Activated CD4-positive, alpha-beta T cell treated with anti-CD3 and anti-CD28 coated beads, Interleukin-2, amount 10 ng/mL, durations not matched to agents 24 days and 14 days (primary cell): ENCODE measurements at regions not wholly inside any gene's neighbourhood (a gene's known extent, or its start where the extent isn't known, plus 50 kb on each side); places are given as distances from the start of the nearest gene placed in this dataset.
"Not testable (repeated sequence)": the region's sequence is repeated elsewhere in the genome, so short reads cannot be mapped to it uniquely, and the experiment has no call there.

ENCODE experiments used
- DNase-seq: peaks from one replicate; pipeline ENCODE4 v3.0.0; 2022
- H3K27ac Mint-ChIP-seq: one replicate; pipeline ENCODE4 v1.8.0; 2022; ENCODE audit warnings: mild to moderate bottlenecking, mixed read lengths
- H3K27me3 Mint-ChIP-seq: one replicate; pipeline ENCODE4 v1.8.0; 2022; ENCODE audit warnings: mixed read lengths
- H3K36me3 Mint-ChIP-seq: one replicate; pipeline ENCODE4 v1.8.0; 2022; ENCODE audit warnings: low read depth, mild to moderate bottlenecking, mixed read lengths
- H3K4me1 Mint-ChIP-seq: one replicate; pipeline ENCODE4 v1.8.0; 2021; ENCODE audit warnings: mixed read lengths
- H3K4me3 Mint-ChIP-seq: one replicate; pipeline ENCODE4 v1.8.0; 2022; ENCODE audit warnings: mild to moderate bottlenecking, moderate library complexity, mixed read lengths
- H3K9me3 Mint-ChIP-seq: one replicate; pipeline ENCODE4 v1.8.0; 2021; ENCODE audit warnings: mixed read lengths
- intact Hi-C: fragments of 100-400 bp; cut with micrococcal nuclease; formaldehyde crosslinking; loops from one replicate; pipeline ENCODE4 v1.15.1; 2023

DNA sequence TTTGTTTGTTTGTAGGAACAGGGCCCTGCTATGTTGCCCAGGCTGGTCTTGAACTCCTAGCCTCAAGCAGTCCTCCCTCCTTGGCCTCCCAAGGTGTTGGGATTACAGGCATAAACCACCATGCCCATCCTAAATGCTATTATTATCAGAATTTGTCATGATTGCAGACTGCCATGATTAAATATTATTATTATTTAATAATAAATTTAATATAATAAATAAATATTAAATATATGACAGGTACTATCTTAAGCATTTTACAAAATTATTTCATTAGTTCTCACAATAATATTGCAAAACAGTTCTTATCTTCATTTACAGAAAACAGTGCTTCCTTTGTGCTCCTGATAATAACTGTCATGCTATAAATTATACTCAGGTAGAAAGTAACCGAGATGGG is 133.4 kb upstream of the JADE1 start:
- H3K27me3 Mint-ChIP-seq: peaks cover 3% of the 10 kb centered on the region
- intact Hi-C loops: no loop called here
- DNase-seq: no peak
- no peaks in the 10 kb centered on the region for H3K9me3 Mint-ChIP-seq
- no peaks in the 10 kb centered on the region for H3K4me1 Mint-ChIP-seq
- H3K36me3 Mint-ChIP-seq: no peaks in the 10 kb centered on the region
- no peak overlapping the region for H3K4me3 Mint-ChIP-seq
- no peak overlapping the region for H3K27ac Mint-ChIP-seq

DNA sequence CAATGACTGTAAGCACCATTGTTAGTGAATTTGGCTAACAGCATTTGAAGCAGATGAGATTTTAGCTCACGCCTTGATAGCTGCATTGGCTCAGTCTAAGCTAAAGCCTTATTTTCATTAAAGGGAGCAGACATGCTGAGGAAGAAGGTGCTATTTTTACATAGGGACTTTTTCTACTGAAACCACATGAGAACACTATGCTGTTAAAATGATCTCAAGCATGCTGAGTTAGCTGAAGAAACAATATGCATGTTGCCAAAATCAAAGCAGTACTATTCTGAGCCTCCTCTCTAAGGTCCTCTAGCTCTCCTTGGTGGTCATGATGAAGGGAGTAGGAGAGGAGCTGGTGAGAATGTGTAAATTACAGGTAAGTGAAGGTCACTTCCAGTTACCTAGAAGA is 134.4 kb upstream of the JADE1 start:
- no peaks in the 10 kb centered on the region for H3K36me3 Mint-ChIP-seq
- intact Hi-C loops: no loop called here
- peaks cover 3% of the 10 kb centered on the region for H3K27me3 Mint-ChIP-seq
- H3K27ac Mint-ChIP-seq: no peak overlapping the region
- H3K9me3 Mint-ChIP-seq: no peaks in the 10 kb centered on the region
- no peak for DNase-seq
- no peaks in the 10 kb centered on the region for H3K4me1 Mint-ChIP-seq
- H3K4me3 Mint-ChIP-seq: no peak overlapping the region

DNA sequence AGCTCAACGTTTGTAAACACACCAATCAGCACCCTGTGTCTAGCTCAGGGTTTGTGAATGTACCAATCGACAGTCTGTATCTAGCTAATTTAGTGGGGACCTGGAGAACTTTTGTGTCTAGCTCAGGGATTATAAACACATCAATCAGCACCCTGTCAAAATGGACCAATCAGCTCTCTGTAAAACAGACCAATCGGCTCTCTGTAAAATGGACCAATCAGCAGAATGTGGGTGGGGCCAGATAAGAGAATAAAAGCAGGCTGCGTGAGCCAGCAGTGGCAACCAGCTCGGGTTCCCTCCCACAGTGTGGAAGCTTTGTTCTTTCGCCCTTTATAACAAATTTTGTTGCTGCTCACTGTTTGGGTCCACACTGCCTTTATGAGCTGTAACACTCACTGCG is 136.3 kb upstream of the JADE1 start:
- H3K4me3 Mint-ChIP-seq, H3K27me3 Mint-ChIP-seq, H3K4me1 Mint-ChIP-seq, intact Hi-C loops, H3K9me3 Mint-ChIP-seq, H3K27ac Mint-ChIP-seq, DNase-seq, H3K36me3 Mint-ChIP-seq: not testable (repeated sequence)

GRCh38 chr4:128672596-128672995 is 136.9 kb upstream of the JADE1 start:
- H3K9me3 Mint-ChIP-seq, H3K36me3 Mint-ChIP-seq, H3K27ac Mint-ChIP-seq, H3K4me1 Mint-ChIP-seq, intact Hi-C loops, H3K27me3 Mint-ChIP-seq, DNase-seq, H3K4me3 Mint-ChIP-seq: not testable (repeated sequence)

DNA sequence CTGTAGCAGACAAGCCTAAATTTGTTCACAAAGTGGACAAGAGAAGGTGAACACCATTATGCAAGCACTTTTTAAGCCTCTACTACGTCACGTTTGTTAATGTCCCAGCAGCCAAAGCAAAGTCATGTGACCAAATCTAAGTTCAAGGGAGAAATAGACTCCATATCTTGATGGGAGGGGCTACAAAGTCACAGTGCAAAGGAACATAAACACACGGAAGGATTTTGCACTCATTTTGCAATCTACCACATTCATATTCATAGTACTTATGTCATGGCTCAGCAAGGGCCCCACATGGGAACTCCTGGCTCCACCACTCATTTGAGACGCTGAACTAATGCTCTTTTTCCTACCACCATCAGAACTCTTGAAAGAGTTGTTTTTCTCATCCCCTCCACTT is 139.0 kb upstream of the JADE1 start:
- DNase-seq: no peak
- intact Hi-C loops: no loop called here
- H3K27ac Mint-ChIP-seq: no peak overlapping the region
- no peaks in the 10 kb centered on the region for H3K36me3 Mint-ChIP-seq
- H3K4me3 Mint-ChIP-seq: no peak overlapping the region
- no peaks in the 10 kb centered on the region for H3K4me1 Mint-ChIP-seq
- H3K27me3 Mint-ChIP-seq: no peaks in the 10 kb centered on the region
- H3K9me3 Mint-ChIP-seq: no peaks in the 10 kb centered on the region

DNA sequence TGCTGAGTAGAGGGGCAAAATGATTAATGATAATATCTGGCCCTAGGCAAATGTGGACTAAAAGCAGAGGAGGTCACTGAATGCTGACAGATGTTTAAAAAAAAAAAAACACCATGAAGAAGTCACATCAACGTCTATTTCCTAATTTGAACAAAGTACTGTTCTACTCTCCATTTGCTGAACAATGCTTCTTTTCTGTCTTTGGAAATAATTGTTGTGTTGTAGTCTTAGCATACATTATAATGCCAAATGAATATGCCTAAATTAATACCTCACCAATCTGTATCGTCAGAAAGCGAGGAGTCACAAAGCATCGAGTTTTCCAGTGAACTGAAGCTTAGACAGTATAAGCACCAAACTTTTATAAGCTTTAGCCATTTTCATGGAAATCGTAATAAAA is 140.9 kb upstream of the JADE1 start:
- DNase-seq: no peak
- Mint-ChIP-seq H3K4me3 (no peak overlapping the region), H3K4me1 (no peaks in the 10 kb centered on the region), H3K27me3 (no peaks in the 10 kb centered on the region), H3K9me3 (no peaks in the 10 kb centered on the region), H3K36me3 (no peaks in the 10 kb centered on the region), H3K27ac (no peak overlapping the region)
- intact Hi-C loops: no loop called here

DNA sequence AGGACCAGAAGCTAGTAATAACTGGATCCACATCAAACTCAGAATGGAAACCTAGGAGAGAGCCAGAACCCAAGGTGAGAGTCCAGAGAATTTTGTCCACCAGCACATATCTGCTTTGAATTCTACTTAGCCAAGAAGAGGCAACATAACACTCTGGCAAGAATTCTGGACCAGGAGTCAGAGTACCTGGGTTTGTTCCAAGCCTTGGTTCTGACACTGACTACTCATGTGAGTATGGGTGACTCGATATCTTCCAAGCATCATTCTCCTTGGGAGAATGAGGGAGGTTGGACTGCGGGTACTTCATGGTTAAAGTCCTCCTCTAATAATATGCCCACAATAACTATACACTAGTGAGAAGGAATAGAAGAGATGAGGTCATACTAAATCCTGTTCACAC is 144.0 kb upstream of the JADE1 start:
- no peak overlapping the region for H3K27ac Mint-ChIP-seq
- no peaks in the 10 kb centered on the region for H3K27me3 Mint-ChIP-seq
- intact Hi-C loops: no loop called here
- H3K4me1 Mint-ChIP-seq: no peaks in the 10 kb centered on the region
- no peak for DNase-seq
- H3K36me3 Mint-ChIP-seq: no peaks in the 10 kb centered on the region
- H3K9me3 Mint-ChIP-seq: no peaks in the 10 kb centered on the region
- no peak overlapping the region for H3K4me3 Mint-ChIP-seq

DNA sequence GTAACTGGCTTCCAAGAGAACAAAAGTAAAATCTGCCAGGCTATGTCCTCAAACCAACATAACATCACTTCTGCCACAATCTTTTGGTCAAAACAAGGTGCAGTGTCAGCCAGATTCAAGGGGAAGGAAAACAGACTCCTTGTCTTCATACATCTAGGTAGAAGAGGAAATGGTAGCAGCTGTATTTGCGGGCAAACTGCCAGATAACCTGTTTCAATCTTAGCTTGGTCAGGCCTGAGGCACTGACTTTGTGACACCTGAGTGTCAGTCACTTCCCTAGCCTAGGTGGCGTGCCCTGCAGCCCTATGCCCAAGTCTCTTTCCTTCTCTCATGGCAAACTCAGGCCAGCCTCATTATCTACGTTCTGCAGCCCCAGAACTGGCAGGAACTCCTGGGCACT is 146.2 kb upstream of the JADE1 start:
- H3K27ac Mint-ChIP-seq: no peak overlapping the region
- no peaks in the 10 kb centered on the region for H3K36me3 Mint-ChIP-seq
- no peaks in the 10 kb centered on the region for H3K27me3 Mint-ChIP-seq
- no peaks in the 10 kb centered on the region for H3K9me3 Mint-ChIP-seq
- H3K4me3 Mint-ChIP-seq: no peak overlapping the region
- intact Hi-C loops: no loop called here
- DNase-seq: no peak
- no peaks in the 10 kb centered on the region for H3K4me1 Mint-ChIP-seq

DNA sequence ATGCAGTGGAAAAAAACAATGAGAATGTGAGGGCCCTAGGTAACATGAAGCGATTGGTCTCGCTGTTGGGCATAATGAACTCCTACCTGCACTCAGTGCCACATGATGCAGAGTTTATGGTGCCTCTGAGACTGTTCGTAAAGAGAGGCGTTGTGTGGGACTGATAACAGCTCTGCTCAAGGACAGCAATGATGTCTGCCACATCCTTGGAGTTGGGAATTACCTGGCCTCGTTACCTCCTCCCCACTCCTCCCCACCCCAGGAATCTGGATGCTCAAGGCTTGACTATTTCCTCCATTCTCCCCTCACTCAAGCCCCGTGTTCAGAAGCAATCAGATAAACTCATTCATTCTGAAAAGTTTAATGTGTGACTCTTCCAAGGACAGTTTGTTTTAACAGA is 148.0 kb upstream of the JADE1 start:
- H3K4me3 Mint-ChIP-seq: no peak overlapping the region
- no peaks in the 10 kb centered on the region for H3K9me3 Mint-ChIP-seq
- intact Hi-C loops: no loop called here
- H3K4me1 Mint-ChIP-seq: no peaks in the 10 kb centered on the region
- no peak for DNase-seq
- no peaks in the 10 kb centered on the region for H3K27me3 Mint-ChIP-seq
- H3K27ac Mint-ChIP-seq: no peak overlapping the region
- no peaks in the 10 kb centered on the region for H3K36me3 Mint-ChIP-seq

- Mint-ChIP-seq H3K36me3 (no peaks in the 10 kb centered on the region), H3K27me3 (no peaks in the 10 kb centered on the region), H3K4me1 (no peaks in the 10 kb centered on the region), H3K27ac (no peak overlapping the region), H3K4me3 (no peak overlapping the region), H3K9me3 (no peaks in the 10 kb centered on the region)
- intact Hi-C loops: no loop called here
- DNase-seq: no peak
Observed at GRCh38 chr4:128660361-128661215, 148.9 kb upstream of the JADE1 start.

GRCh38 chr4:128658214-128658631 is 151.3 kb upstream of the JADE1 start:
- Mint-ChIP-seq H3K4me3 (no peak overlapping the region), H3K27me3 (no peaks in the 10 kb centered on the region), H3K27ac (no peak overlapping the region), H3K9me3 (no peaks in the 10 kb centered on the region), H3K4me1 (no peaks in the 10 kb centered on the region), H3K36me3 (no peaks in the 10 kb centered on the region)
- intact Hi-C loops: no loop called here
- DNase-seq: no peak

DNA sequence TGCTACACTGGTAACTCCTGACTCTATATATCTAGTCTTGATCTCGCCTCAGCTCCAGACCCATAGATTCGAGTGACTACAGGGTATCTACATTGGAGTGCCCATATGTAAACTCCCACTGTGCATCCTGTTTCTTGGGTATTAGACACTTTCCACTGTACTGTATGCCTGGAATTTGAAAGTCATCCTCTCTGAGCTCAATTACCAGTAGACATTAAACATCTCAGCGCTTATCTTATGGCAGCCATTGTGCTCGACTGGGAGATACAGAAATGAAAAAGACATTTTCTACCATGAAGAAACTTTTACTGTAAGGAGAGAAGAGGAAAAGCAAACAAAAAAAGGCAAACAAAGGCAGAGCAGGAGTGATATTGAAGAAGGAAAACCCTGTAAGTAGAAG is 151.9 kb upstream of the JADE1 start:
- no peaks in the 10 kb centered on the region for H3K9me3 Mint-ChIP-seq
- no peaks in the 10 kb centered on the region for H3K4me1 Mint-ChIP-seq
- no peaks in the 10 kb centered on the region for H3K36me3 Mint-ChIP-seq
- DNase-seq: no peak
- no peaks in the 10 kb centered on the region for H3K27me3 Mint-ChIP-seq
- intact Hi-C loops: no loop called here
- no peak overlapping the region for H3K4me3 Mint-ChIP-seq
- no peak overlapping the region for H3K27ac Mint-ChIP-seq

DNA sequence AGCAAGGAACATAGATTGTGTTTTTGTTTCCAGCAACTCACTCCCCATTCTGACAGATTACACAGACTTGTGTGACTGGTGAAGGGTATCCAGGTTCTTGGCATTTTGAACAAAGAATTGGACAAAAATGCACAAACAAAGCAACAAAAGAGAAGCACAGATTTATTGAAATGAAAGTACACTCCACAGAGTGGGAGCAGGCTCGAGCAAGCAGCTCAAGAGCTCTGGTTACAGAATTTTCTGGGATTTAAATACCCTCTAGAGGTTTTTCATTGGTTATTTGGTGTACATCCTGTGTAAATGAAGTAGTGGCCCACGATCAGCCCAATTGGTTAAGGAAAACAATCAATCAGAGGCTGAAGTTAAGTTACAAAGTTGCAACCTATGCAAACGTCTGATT is 155.0 kb upstream of the JADE1 start:
- Mint-ChIP-seq H3K4me3 (no peak overlapping the region), H3K27me3 (no peaks in the 10 kb centered on the region), H3K4me1 (no peaks in the 10 kb centered on the region), H3K9me3 (no peaks in the 10 kb centered on the region), H3K27ac (no peak overlapping the region), H3K36me3 (no peaks in the 10 kb centered on the region)
- intact Hi-C loops: no loop called here
- no peak for DNase-seq

- no peaks in the 10 kb centered on the region for H3K9me3 Mint-ChIP-seq
- no peak overlapping the region for H3K27ac Mint-ChIP-seq
- H3K4me1 Mint-ChIP-seq: no peaks in the 10 kb centered on the region
- H3K4me3 Mint-ChIP-seq: no peak overlapping the region
- H3K36me3 Mint-ChIP-seq: no peaks in the 10 kb centered on the region
- H3K27me3 Mint-ChIP-seq: no peaks in the 10 kb centered on the region
- intact Hi-C loops: no loop called here
- DNase-seq: no peak
Observed at GRCh38 chr4:128653527-128654444, 155.7 kb upstream of the JADE1 start.
